Glutamatergic neuron (in vitro differentiated cells): ENCODE measurements at regions not wholly inside any gene's neighbourhood (a gene's known extent, or its start where the extent isn't known, plus 50 kb on each side); places are given as distances from the start of the nearest gene placed in this dataset.

Experiments used
- DNase-seq: peaks from one replicate; pipeline ENCODE4 v3.0.0; 2022
- H3K27ac Mint-ChIP-seq: one replicate; pipeline ENCODE4 v1.8.0; 2020; ENCODE audit warnings: mild to moderate bottlenecking, mixed read lengths, inconsistent platforms; ENCODE audit not compliant: unreplicated experiment
- H3K27me3 Mint-ChIP-seq: one replicate; pipeline ENCODE4 v1.8.0; 2020; ENCODE audit warnings: mild to moderate bottlenecking, moderate library complexity, mixed read lengths, inconsistent platforms; ENCODE audit not compliant: unreplicated experiment
- H3K36me3 Mint-ChIP-seq: one replicate; pipeline ENCODE4 v1.8.0; 2020; ENCODE audit warnings: mild to moderate bottlenecking, mixed read lengths, inconsistent platforms; ENCODE audit not compliant: unreplicated experiment
- H3K4me1 Mint-ChIP-seq: one replicate; pipeline ENCODE4 v1.8.0; 2020; ENCODE audit warnings: mild to moderate bottlenecking, low read depth, mixed read lengths, inconsistent platforms; ENCODE audit not compliant: unreplicated experiment
- H3K4me3 Mint-ChIP-seq: one replicate; pipeline ENCODE4 v1.8.0; 2020; ENCODE audit warnings: mild to moderate bottlenecking, mixed read lengths, inconsistent platforms; ENCODE audit not compliant: unreplicated experiment
- H3K9me3 Mint-ChIP-seq: one replicate; pipeline ENCODE4 v1.8.0; 2020; ENCODE audit warnings: mild to moderate bottlenecking, moderate library complexity, mixed read lengths, inconsistent platforms; ENCODE audit not compliant: unreplicated experiment
- TF ChIP-seq, protein P1 (sequence below): fragments of 200-600 bp; sonication (generic); IDR thresholded peaks from one replicate; pipeline ENCODE4 v1.5.0; 2021; ENCODE audit not compliant: partially characterized antibody, unreplicated experiment

DNA sequence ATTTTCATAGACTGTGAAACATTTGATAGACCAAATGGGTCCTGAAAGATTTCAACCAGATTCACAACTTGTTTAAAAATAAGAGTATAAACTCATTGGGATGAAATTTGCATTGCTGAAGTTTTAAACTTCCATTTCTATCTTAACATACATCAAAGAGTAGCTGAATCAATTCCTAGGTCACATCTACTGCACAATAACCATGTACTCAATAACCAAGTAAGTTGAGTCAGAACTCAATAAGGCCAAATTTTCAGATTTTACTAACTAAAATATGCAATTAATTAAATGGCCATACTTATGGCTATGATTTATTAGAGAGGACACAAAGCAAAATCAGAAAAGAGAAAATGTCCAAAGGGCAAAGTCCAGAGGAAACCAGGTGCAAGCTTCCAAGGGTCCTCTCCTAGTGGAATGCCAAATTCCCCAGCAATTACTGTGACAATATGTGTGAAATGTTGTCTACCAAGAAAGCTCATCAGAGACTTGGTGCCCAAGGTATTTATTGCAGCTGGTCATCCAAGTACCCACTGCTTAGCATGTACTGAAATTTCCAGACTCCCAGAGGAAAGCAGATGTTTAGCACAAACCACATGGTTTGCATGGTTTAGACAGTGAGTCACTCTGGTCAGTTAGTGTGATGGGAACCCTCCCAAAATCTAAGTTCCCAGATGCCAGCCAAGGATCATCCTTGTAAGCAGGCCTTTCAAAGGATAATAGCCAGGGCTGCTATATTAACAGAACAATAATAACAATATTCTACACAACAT, 238.9 kb downstream of the IPMK start:
- no peak overlapping the region for H3K4me3 Mint-ChIP-seq
- H3K36me3 Mint-ChIP-seq: no peaks in the 10 kb centered on the region
- no peaks in the 10 kb centered on the region for H3K27me3 Mint-ChIP-seq
- H3K9me3 Mint-ChIP-seq: no peaks in the 10 kb centered on the region
- no peak overlapping the region for H3K27ac Mint-ChIP-seq
- TF ChIP-seq, protein P1, sequence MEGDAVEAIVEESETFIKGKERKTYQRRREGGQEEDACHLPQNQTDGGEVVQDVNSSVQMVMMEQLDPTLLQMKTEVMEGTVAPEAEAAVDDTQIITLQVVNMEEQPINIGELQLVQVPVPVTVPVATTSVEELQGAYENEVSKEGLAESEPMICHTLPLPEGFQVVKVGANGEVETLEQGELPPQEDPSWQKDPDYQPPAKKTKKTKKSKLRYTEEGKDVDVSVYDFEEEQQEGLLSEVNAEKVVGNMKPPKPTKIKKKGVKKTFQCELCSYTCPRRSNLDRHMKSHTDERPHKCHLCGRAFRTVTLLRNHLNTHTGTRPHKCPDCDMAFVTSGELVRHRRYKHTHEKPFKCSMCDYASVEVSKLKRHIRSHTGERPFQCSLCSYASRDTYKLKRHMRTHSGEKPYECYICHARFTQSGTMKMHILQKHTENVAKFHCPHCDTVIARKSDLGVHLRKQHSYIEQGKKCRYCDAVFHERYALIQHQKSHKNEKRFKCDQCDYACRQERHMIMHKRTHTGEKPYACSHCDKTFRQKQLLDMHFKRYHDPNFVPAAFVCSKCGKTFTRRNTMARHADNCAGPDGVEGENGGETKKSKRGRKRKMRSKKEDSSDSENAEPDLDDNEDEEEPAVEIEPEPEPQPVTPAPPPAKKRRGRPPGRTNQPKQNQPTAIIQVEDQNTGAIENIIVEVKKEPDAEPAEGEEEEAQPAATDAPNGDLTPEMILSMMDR: no peak
- DNase-seq: no peak
- H3K4me1 Mint-ChIP-seq: no peaks in the 10 kb centered on the region

DNA sequence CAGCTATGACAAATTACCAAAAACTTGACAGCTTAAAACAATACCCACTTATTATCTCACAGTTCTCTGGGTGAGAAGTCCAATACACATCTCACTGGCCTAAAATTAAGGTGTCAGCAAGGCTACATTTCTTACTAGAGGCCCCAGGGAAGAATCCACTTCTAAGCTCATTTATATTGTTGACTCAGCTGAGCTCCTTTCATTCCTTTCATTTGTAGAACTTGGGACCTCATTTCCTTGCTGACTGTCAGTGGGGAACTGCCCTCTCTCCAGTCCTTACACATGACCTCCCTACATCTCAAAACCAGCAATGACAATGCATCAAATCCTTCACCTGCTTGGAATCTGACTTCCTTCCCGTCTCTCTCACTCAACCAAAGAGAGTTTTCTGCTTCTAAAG, 240.3 kb downstream of the IPMK start:
- H3K36me3 Mint-ChIP-seq: no peaks in the 10 kb centered on the region
- H3K4me3 Mint-ChIP-seq: no peak overlapping the region
- H3K4me1 Mint-ChIP-seq: no peaks in the 10 kb centered on the region
- no peak for DNase-seq
- TF ChIP-seq, protein P1: no peak
- H3K9me3 Mint-ChIP-seq: peaks cover 1% of the 10 kb centered on the region
- no peak overlapping the region for H3K27ac Mint-ChIP-seq
- no peaks in the 10 kb centered on the region for H3K27me3 Mint-ChIP-seq

- peaks cover 6% of the 10 kb centered on the region for H3K36me3 Mint-ChIP-seq
- peaks cover 1% of the 10 kb centered on the region for H3K9me3 Mint-ChIP-seq
- TF ChIP-seq, protein P1: no peak
- no peak for DNase-seq
- H3K27me3 Mint-ChIP-seq: no peaks in the 10 kb centered on the region
- H3K4me1 Mint-ChIP-seq: no peaks in the 10 kb centered on the region
- no peak overlapping the region for H3K27ac Mint-ChIP-seq
- H3K4me3 Mint-ChIP-seq: no peak overlapping the region
These were observed 241.7 kb downstream of the IPMK start for GRCh38 chr10:58026036-58026435.

GRCh38 chr10:58023341-58024073, 244.2 kb downstream of the IPMK start:
- Mint-ChIP-seq H3K36me3 (peaks cover 6% of the 10 kb centered on the region), H3K27ac (no peak overlapping the region), H3K4me3 (no peak overlapping the region), H3K4me1 (no peaks in the 10 kb centered on the region), H3K9me3 (peaks cover 1% of the 10 kb centered on the region), H3K27me3 (no peaks in the 10 kb centered on the region)
- TF ChIP-seq, protein P1: no peak
- no peak for DNase-seq
